ENCODE measurements at regions not wholly inside any gene's neighbourhood (a gene's known extent, or its start where the extent isn't known, plus 50 kb on each side); places are given as distances from the start of the nearest gene placed in this dataset.

- no peak for DNase-seq (ENCODE audit: low read depth)
Observed at GRCh38 chr9:18350995-18351595, 122.9 kb upstream of the ADAMTSL1 start.

GRCh38 chr9:18352711-18353110, 121.2 kb upstream of the ADAMTSL1 start:
- DNase-seq (ENCODE audit: low read depth), result no peak

- no peak for DNase-seq (ENCODE audit: low read depth)
Observed at GRCh38 chr9:18353473-18353872, 120.5 kb upstream of the ADAMTSL1 start.

- DNase-seq (ENCODE audit: low read depth), result no peak
Observed at GRCh38 chr9:18357321-18357720, 116.6 kb upstream of the ADAMTSL1 start.

GRCh38 chr9:18358325-18358724, 115.6 kb upstream of the ADAMTSL1 start:
- no peak for DNase-seq (ENCODE audit: low read depth)

GRCh38 chr9:18359335-18359734, 114.6 kb upstream of the ADAMTSL1 start:
- no peak for DNase-seq (ENCODE audit: low read depth)

GRCh38 chr9:18360005-18360404, 113.9 kb upstream of the ADAMTSL1 start:
- DNase-seq (ENCODE audit: low read depth), result no peak

- no peak for DNase-seq (ENCODE audit: low read depth)
Observed at GRCh38 chr9:18361646-18362045, 112.3 kb upstream of the ADAMTSL1 start.

- DNase-seq (ENCODE audit: low read depth), result no peak
Observed at GRCh38 chr9:18362166-18362565, 111.8 kb upstream of the ADAMTSL1 start.

- DNase-seq (ENCODE audit: low read depth), result no peak
Observed at GRCh38 chr9:18362901-18363685, 110.9 kb upstream of the ADAMTSL1 start.

- DNase-seq (ENCODE audit: low read depth), result no peak
Observed at GRCh38 chr9:18365651-18366050, 108.3 kb upstream of the ADAMTSL1 start.

- DNase-seq (ENCODE audit: low read depth), result no peak
Observed at GRCh38 chr9:18366184-18366583, 107.8 kb upstream of the ADAMTSL1 start.

- DNase-seq (ENCODE audit: low read depth), result no peak
Observed at GRCh38 chr9:18368206-18368605, 105.7 kb upstream of the ADAMTSL1 start.

- no peak for DNase-seq (ENCODE audit: low read depth)
Observed at GRCh38 chr9:18371141-18371540, 102.8 kb upstream of the ADAMTSL1 start.

- DNase-seq (ENCODE audit: low read depth), result no peak
Observed at GRCh38 chr9:18371621-18372020, 102.3 kb upstream of the ADAMTSL1 start.

GRCh38 chr9:18379073-18379811, 94.7 kb upstream of the ADAMTSL1 start:
- no peak for DNase-seq (ENCODE audit: low read depth)

GRCh38 chr9:18382243-18382642, 91.7 kb upstream of the ADAMTSL1 start:
- DNase-seq (ENCODE audit: low read depth), result no peak

GRCh38 chr9:18384066-18384465, 89.9 kb upstream of the ADAMTSL1 start:
- DNase-seq (ENCODE audit: low read depth), result no peak

GRCh38 chr9:18385696-18386490, 88.1 kb upstream of the ADAMTSL1 start:
- no peak for DNase-seq (ENCODE audit: low read depth)

GRCh38 chr9:18390393-18390792, 83.6 kb upstream of the ADAMTSL1 start:
- no peak for DNase-seq (ENCODE audit: low read depth)

- DNase-seq (ENCODE audit: low read depth), result no peak
Observed at GRCh38 chr9:18393340-18394130, 80.4 kb upstream of the ADAMTSL1 start.

All from activated gamma-delta T cell treated with anti-CD3 and anti-CD28 coated beads, Interleukin-2, amount 50 U/mL, for 16 hours (primary cell).